ENCODE measurements at regions not wholly inside any gene's neighbourhood (a gene's known extent, or its start where the extent isn't known, plus 50 kb on each side); places are given as distances from the start of the nearest gene placed in this dataset.

DNA sequence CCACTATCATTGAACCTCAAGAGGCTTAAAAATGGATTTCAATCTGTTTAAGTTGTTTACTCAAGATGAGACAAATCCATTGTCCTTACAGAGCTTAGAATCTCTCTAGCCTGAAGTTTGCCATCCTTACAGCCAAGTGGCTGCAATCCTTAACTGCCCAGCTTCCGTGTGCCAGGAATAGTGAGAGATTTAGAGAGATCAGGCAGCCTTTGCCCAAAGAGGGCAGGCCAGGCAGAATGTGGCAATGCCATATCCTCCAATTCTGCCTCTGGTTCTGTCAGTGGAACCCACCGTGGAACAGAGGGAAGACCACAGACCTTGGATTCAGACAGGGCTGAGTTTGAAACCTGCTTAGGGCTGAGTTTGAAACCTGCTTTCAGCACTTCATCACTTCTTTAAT, 374.3 kb downstream of the VPS13C start:
- no peak for DNase-seq (ENCODE audit: low read depth)
- H3K4me3 ChIP-seq (ENCODE audit: low read depth, low read length) = no peak overlapping the region

DNA sequence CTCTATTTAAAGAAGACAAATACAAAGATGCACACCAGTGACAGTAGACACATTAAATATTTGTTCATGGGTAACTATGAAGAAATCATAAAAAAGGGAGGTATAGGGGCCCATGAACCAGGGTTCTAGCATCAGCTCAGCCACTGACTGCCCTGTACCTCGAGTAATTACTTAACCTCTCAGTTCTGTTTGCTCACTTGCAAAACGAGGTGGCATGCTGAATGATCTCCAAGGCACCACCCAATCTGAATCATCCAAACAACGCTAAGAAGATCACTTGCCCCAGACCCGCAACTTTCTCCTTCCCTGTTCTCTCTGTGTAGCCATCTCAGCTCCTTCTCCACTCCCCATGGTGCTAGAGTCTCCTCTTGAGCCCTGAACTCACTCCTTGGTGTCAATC, 374.7 kb downstream of the VPS13C start:
- no peak overlapping the region for H3K4me3 ChIP-seq (ENCODE audit: low read depth, low read length)
- DNase-seq (ENCODE audit: low read depth) = no peak

DNA sequence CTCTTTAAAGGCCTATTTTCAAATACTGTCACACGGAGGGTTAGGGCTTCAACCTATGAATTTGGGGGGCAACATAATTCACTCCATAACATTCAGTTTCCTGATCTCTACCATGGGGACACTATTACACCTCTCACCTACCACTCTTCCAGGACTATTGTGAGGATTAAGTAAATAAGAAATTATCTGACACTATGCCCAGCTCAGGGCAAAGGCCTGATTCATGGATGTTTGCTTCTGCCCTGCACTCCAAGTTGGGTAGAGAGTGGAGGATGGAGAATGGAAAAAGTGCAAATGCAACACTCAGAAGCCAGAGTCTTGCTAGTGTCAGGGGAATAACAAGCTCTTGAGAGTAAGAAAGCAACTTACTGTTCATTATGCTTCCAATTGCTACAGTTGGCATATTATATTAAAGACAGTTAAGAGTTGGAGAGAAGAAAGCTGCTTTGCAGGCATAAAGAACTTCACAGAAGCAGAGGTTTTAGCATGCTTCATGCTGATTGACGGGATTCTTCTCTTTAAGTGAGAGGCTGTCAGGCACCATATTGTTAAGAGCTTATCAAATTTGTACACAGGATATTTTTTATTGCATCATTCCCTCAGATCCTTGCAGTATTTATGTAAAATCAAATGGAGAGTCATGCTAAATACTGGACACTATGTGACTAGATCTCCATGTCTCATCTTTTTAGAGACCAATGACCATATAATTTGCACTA, 375.3 kb downstream of the VPS13C start:
- H3K4me3 ChIP-seq (ENCODE audit: low read depth, low read length) = no peak overlapping the region
- DNase-seq (ENCODE audit: low read depth) = no peak

DNA sequence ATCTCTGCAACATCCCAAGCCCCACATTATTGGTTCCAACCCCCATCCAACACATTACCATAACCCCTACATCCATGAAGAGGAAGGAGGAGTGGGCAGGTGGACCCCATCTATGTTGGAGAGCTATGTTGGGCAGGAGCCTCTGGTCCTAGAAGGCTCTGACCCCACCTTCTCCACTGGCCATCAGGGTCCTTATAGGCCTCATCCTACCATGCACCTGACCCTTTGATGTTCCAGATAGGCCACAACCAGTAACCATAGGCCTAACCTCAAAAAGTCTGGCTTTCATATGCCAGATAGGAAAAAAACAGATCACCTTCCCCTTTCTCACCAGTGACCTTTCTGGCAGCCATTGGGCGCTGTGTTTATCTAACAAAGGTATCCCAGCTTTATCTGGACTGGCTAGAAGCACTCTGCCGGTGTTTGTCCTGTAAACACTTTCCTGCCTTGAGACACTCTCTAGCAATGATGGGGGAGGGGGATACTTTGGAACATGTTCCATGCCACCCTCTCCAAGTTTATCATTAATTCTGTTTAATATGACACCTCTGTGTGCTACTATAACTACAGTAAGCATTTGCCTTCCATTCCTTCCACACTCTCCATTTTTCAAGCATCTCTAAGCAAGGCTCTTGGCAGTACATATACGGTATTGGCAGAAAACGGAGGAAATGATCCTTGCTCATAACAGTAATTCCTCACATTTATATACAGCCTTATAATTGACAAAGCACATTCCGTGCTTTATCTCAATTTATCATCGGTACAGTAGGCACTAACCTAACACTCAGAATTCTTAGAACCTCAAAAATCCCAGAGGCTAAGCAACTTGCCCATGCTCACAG, 377.1 kb downstream of the VPS13C start:
- no peak for DNase-seq (ENCODE audit: low read depth)
- H3K4me3 ChIP-seq (ENCODE audit: low read depth, low read length) = no peak overlapping the region

DNA sequence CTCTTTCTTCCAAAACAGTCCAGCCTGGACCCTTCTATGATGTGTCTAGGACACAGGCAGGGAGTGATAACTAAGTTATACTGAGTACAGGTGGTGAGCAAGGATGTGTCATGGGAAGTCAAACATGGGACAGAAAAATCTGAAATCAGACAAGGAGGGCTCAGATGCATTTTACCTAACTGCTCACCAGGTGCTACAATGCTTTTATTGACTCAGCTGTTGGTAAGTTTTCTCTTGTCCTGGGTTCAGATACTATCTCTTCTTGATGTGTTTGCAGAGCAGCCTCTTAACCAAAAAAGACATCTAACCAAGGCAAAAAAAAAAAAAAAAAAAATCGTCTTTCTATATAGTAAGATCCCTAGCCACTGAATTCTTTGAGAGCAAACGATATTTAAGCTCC, 378.6 kb downstream of the VPS13C start:
- DNase-seq (ENCODE audit: low read depth) = no peak
- no peak overlapping the region for H3K4me3 ChIP-seq (ENCODE audit: low read depth, low read length)

DNA sequence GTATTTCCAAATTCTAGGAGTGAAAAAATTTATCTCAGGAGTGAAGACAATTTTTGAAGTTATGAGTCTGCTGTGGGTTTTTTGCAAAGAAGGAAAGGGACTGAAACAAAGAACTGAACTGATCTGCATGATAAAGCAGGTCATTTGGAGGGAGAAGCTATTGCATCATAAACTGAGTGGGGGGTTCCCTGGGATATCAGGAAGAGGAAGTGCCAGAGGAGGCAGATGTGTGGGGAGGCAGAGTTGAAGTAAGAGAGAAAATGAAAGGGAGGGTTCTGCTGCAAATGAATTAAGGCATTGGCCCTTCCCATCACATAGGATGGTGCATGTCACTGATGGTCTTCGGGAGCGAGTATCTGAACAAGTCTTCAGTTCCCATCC, 379.2 kb downstream of the VPS13C start:
- no peak for DNase-seq (ENCODE audit: low read depth)
- no peak overlapping the region for H3K4me3 ChIP-seq (ENCODE audit: low read depth, low read length)

DNA sequence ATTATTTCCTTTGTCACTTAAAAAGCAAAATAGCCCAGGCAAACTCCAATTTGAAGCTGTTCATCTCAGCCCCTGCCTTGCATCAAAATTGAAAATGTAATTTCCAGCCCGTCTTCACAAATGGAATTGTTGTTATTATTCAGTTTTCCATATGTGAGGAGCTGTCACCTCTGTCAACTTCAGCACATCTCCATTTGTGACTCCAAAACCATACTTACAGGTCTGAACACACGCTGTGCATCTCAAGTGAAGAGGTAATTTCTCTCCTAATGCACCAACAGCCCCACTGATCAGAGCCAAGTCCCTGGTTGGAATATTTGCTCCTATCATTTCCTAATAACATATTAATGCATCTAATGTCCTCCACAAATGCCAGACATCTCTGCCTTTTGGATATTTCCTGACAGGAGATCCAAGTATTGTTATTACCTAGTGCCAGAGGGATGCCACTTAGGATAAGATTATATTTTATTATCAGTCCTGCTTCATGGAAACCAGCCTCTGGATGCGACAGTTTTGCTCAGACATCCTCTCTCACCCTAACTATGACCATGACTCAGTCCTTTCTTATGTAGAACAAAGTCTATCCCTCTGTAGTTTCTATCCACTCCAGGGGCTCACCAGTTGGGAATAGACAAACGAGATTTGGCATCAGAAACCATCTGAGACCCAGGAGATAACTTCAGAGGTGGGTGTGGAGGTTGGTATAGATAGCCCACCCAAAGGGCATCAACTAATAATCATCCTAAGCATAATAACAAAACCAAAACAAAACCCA, 379.8 kb downstream of the VPS13C start:
- no peak overlapping the region for H3K4me3 ChIP-seq (ENCODE audit: low read depth, low read length)
- no peak for DNase-seq (ENCODE audit: low read depth)

DNA sequence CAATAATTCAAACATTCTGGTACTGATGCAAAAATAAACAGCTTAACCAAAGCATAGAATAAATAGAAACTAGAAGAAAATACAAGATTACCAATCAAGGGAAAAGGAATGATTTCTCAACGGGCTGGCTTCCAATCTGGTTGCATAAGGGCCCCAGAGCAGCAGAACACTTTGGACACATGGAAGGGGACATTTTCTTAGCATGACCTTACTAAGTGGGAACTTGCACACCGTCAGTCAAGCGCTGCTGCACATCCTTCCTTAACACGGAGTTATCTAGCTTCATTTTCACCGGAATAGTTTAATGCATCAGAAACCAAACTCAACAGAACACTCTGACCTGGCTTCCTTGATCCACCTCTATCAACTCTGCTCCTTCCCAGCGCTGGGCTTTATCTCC, 388.5 kb downstream of the VPS13C start:
- H3K4me3 ChIP-seq (ENCODE audit: low read depth, low read length) = no peak overlapping the region
- DNase-seq (ENCODE audit: low read depth) = no peak

DNA sequence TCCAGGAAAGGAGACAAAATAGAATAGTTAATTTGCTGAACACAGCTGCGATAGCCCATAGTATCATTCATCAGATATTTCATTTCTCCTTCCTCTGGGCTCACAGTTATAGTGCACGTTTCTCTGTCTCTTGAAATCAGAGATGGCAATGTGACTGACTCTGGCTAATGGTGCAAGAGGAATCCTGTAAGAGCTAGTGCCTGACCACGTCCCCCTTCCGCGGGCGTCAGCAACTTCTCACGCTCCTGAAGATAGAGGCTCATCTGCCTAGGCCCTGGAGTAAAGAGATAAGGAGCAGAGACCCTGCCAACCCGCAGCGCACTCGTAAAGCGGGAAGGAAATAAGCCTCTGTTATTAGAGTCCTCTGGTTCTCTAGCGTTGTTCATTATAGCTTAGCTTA, 391.8 kb downstream of the VPS13C start:
- DNase-seq (ENCODE audit: low read depth) = no peak
- H3K4me3 ChIP-seq (ENCODE audit: low read depth, low read length) = no peak overlapping the region

DNA sequence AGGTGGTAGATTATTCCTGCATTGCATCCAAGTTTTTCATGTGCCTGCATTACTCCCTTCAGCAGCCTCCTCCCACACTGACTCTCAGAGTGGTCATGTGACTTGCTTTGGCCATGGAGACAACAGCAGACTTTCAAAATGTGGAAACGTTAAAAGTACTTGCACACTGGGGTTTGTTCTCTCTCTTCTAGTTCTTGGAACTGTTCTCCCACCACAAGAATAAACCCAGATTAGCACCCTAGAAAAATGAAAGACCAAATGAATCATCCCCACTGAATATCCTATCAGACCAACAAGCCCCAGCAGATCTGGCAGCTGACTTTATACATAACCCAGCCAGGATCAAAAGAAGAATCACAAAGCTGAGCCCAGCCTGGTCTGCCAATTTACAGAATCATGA, 398.5 kb downstream of the VPS13C start:
- DNase-seq (ENCODE audit: low read depth) = peak; percentile 17
- no peak overlapping the region for H3K4me3 ChIP-seq (ENCODE audit: low read depth, low read length)

DNA sequence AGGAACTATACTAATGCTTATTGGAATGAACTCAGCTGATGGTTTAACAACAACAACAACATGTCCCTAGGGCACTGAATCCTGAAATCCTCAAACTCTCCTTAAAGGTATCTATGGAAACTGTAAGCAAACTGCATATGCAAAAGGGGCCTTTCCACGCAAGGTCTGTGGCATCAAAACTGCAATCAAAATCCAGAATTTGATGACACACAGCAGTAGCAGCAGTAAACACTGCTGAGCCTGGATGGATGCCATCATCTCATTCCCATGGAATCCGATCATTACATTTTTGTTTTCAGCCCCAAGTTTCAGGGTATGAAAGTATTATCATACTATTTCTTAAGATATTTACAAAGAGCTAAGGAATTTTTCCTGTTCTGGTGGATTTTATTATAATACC, 399.7 kb downstream of the VPS13C start:
- H3K4me3 ChIP-seq (ENCODE audit: low read depth, low read length) = no peak overlapping the region
- peak; percentile 76 for DNase-seq (ENCODE audit: low read depth)

DNA sequence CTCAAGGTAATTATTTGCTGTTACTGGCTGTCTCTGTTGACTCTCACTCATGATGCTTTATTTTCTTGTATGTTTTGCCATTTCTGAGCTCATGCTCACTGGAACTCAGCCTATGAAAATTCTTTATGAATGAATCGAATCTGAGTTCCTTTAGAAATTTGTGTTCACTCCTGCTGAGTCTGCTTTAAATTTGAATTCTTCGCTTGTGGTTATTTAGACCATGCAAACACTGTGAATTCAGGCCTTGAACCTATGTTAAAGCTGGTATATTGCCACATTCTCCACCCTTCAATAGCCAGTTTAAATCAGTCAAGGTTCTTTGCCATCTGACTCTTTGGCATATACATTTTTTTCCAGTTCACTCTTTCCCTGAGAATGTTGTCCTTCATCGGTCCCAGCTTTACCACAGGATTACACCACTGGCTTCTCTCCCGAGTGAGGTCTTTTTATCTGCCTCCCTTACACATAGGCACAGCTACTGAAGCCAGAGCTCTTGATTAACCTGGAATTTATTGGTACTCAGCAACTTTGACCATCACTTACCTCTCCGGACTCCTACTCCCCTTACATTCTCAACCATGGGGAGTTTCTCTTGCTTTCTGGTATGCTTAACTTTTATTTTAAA, 400.6 kb downstream of the VPS13C start:
- no peak overlapping the region for H3K4me3 ChIP-seq (ENCODE audit: low read depth, low read length)
- DNase-seq (ENCODE audit: low read depth) = peak; percentile 49

DNA sequence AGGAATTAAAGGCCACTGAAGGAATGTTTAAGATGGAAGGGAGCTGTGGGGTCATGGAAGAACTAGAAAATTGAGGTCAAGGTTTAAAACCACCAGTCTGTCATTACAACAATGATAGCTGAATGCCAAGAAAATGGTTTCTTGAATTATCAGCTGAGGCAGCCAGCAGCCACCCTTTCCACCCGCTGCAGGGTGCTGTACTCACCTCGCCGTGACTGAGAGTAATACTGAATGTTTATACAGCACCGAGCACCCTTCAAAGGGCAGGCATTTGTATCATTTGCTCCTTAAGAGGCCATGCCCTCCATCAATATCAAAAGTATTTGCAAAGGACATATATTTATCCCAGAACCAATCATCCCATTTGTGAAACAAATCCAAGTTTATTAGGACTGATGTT, 402.8 kb downstream of the VPS13C start:
- H3K4me3 ChIP-seq (ENCODE audit: low read depth, low read length) = no peak overlapping the region
- DNase-seq (ENCODE audit: low read depth) = no peak

DNA sequence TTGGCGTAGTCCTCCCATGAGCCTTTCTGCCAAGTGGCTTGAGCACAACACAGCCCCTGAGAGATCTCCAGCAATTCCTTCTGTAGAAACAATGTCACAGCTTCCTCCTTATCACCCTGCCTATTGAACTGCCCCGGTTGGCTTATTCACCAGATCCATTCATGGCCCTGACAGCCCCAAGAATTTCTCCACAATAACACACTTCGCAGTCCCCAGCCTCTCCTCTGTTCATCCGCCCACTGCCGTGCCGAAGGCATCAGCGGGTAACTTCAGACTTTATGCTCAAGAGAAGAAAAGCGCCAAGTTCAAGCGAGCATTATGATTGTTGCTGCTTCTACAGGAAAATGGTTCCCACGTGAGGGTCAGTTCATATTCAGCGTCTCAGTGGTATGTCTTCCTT, 403.9 kb downstream of the VPS13C start:
- no peak overlapping the region for H3K4me3 ChIP-seq (ENCODE audit: low read depth, low read length)
- DNase-seq (ENCODE audit: low read depth) = no peak

DNA sequence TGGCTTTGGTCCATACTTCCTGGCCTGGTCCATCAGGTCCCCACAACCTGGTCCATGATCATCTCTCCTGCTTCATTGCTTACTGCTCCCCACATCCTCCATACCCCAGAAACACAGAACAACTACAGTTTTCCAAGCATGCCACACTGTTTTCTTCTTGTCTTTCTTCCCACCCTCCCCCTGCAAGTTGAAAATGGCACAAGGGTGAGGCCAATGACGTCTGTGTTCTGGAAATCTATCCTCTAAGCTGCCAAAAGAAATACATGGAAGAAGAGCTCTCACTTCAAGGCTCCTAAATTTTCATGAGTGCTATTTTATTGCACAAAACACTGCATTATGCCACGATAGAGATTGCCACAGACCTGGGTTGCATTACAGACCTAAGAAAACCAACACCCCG, 404.4 kb downstream of the VPS13C start:
- no peak overlapping the region for H3K4me3 ChIP-seq (ENCODE audit: low read depth, low read length)
- no peak for DNase-seq (ENCODE audit: low read depth)

DNA sequence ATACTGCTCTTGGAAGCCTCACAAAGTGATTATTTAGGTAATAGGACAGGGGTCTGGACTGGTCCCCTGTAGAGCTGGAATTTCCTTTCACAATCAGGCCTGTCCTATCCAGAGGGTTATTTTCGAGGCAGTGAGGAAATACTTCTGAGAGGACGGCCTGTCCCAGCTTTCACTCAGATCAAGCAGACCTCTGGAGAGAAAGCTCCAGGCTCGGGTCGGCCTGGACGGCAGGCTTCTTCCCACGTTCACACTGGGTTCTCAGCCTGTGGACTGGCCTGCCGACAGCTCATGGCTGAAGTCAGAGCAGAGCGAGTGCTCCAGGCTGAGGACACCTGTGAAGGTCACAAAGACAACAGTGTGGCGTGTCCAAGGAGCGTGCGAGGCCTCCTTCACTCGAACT, 405.3 kb downstream of the VPS13C start:
- DNase-seq (ENCODE audit: low read depth) = peak; percentile 32
- H3K4me3 ChIP-seq (ENCODE audit: low read depth, low read length) = no peak overlapping the region

DNA sequence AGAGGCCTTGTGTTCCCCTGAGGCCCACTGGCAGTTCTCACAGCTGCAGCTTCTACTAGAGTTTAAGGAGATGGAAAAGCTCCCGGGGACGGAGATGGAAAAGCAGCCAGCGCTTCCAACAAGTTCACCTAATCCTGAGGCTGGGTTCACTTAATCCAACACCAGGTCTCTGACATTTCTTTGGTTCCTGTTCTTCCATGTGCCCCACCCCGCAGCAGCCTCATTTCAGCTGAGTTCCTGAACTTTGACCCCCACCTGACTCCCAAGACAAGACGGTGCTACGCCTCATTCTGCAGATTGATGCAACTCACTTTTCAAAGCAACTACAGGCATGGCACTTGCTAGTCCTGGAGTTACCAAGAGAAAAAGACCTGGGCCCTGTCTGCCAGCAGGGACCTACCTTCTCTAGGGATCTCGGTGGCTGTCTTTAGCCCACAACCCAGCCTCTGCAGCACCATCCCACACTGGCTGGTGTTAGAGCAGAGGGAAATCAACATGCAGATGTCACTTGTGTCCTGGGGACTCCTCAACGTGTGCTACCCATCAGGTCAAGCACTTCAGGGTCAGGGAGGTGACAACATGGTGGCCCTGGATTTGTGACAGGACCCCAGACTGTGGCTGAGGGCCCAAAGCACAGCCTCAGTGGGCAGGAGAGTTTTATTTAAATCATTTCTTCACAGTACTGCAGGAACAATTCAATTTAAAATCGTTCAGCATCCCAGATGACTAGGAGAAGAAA, 406.1 kb downstream of the VPS13C start:
- no peak for DNase-seq (ENCODE audit: low read depth)
- H3K4me3 ChIP-seq (ENCODE audit: low read depth, low read length) = no peak overlapping the region

DNA sequence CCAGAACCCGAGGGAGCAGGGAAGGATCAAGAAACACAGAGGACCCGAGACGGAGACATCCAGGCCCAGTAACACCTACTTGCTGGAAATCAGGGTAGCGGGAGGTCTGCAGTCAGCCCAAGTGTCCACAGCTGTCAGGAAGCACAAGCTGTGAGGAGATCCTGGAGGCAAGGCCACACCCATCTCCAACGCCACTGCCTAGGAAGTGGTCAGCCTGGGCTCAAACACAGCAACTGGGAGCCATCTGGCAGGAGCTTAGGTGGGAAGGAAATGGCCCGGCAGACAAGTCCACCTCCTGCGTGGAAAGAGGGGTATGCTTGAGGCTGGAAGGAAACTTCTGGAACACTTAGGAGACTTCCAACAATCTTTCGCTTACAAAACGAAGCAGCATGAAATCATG, 407.1 kb downstream of the VPS13C start:
- no peak for DNase-seq (ENCODE audit: low read depth)
- no peak overlapping the region for H3K4me3 ChIP-seq (ENCODE audit: low read depth, low read length)

DNA sequence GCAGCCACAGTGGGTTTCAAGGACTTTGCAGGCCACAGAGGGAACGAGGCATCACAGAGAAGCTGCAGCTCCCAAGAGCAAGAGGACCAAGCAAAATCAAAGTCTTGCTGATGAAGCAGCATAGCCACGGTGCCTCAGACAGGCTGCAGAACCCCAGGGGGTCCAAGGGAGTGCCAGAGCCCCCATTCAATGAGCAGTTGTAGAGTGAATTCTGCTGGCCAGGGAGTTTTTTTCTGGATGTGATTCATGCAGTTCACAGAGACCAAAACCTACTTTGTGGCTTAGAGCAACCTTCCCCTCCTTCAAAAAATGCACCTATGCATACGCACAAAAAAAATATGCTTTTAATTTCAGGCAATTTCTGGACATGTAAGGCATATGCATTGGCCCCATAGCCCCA, 409.0 kb downstream of the VPS13C start:
- DNase-seq (ENCODE audit: low read depth) = no peak
- no peak overlapping the region for H3K4me3 ChIP-seq (ENCODE audit: low read depth, low read length)

Data from skeletal muscle cell (primary cell).